ENCODE measurements at regions not wholly inside any gene's neighbourhood (a gene's known extent, or its start where the extent isn't known, plus 50 kb on each side); places are given as distances from the start of the nearest gene placed in this dataset.

DNA sequence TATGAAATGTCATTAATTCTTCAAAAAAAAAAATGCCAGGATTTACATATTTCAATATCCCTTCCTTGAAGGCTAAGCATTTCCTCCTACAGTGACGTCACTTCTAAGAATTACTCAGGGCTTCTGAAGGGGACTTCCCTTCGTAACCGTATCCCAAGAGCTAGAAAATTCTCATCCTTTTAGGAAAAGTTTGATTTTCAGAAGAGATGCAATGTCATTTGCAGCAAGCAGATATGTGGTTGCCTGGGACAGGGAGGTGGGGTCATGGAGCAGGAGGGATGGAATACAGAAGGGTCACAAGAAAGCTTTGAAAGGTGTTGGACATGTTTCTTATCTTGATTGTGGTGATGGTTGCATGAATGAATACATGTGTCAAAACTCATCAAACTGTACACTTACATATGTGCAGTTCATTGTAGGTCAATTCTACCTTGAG lies 97.0 kb upstream of the ATL2 start:
- TF ChIP-seq, protein P1, sequence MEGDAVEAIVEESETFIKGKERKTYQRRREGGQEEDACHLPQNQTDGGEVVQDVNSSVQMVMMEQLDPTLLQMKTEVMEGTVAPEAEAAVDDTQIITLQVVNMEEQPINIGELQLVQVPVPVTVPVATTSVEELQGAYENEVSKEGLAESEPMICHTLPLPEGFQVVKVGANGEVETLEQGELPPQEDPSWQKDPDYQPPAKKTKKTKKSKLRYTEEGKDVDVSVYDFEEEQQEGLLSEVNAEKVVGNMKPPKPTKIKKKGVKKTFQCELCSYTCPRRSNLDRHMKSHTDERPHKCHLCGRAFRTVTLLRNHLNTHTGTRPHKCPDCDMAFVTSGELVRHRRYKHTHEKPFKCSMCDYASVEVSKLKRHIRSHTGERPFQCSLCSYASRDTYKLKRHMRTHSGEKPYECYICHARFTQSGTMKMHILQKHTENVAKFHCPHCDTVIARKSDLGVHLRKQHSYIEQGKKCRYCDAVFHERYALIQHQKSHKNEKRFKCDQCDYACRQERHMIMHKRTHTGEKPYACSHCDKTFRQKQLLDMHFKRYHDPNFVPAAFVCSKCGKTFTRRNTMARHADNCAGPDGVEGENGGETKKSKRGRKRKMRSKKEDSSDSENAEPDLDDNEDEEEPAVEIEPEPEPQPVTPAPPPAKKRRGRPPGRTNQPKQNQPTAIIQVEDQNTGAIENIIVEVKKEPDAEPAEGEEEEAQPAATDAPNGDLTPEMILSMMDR (IDR thresholded peaks at IDR 0.05) = no peak
- no peak for TF ChIP-seq POLR2A (IDR thresholded peaks at IDR 0.05)
